NB4 (cell line): ENCODE measurements at regions not wholly inside any gene's neighbourhood (a gene's known extent, or its start where the extent isn't known, plus 50 kb on each side); places are given as distances from the start of the nearest gene placed in this dataset.

ENCODE experiments used
- DNase-seq: peaks from one replicate; pipeline ENCODE4 v3.0.0; 2010; ENCODE audit warnings: low read depth
- H3K4me3 ChIP-seq: one replicate; pipeline ENCODE4 v1.5.1; 2011; ENCODE audit warnings: mild to moderate bottlenecking, low read depth, low read length, moderate library complexity
- CTCF ChIP-seq: IDR thresholded peaks from one replicate; pipeline ENCODE4 v1.5.1; 2012; ENCODE audit warnings: low read depth, low read length
- MAX ChIP-seq: IDR thresholded peaks from 2 replicates; pipeline ENCODE4 v1.6.1; 2011; ENCODE audit warnings: low read depth, low read length
- MYC ChIP-seq: IDR thresholded peaks from 2 replicates; pipeline ENCODE4 v1.6.1; 2011; ENCODE audit warnings: low read depth, low read length
- POLR2A ChIP-seq: IDR thresholded peaks from 2 replicates; pipeline ENCODE4 v1.6.1; 2011; ENCODE audit warnings: mild to moderate bottlenecking; ENCODE audit not compliant: insufficient read length; ENCODE audit errors: extremely low read depth

- DNase-seq = no peak
- H3K4me3 ChIP-seq = no peak overlapping the region
- TF ChIP-seq CTCF = no peak
- TF ChIP-seq MYC = no peak
- TF ChIP-seq MAX = no peak
- no peak for TF ChIP-seq POLR2A
Observed at GRCh38 chr2:157197848-157198247, 59.7 kb upstream of the GALNT5 start.

GRCh38 chr2:157203651-157204050 is 53.9 kb upstream of the GALNT5 start:
- TF ChIP-seq CTCF (no peak), MYC (no peak), POLR2A (no peak), MAX (no peak)
- no peak for DNase-seq
- H3K4me3 ChIP-seq = no peak overlapping the region

GRCh38 chr2:157204401-157204800 is 53.1 kb upstream of the GALNT5 start:
- no peak for DNase-seq
- TF ChIP-seq MYC = no peak
- no peak for TF ChIP-seq CTCF
- no peak for TF ChIP-seq POLR2A
- no peak for TF ChIP-seq MAX
- no peak overlapping the region for H3K4me3 ChIP-seq

GRCh38 chr2:157206916-157207315 is 50.6 kb upstream of the GALNT5 start:
- DNase-seq = no peak
- TF ChIP-seq MYC = no peak
- no peak for TF ChIP-seq CTCF
- TF ChIP-seq MAX = no peak
- TF ChIP-seq POLR2A = no peak
- no peak overlapping the region for H3K4me3 ChIP-seq
